H1 (cell line): ENCODE measurements at regions not wholly inside any gene's neighbourhood (a gene's known extent, or its start where the extent isn't known, plus 50 kb on each side); places are given as distances from the start of the nearest gene placed in this dataset.

ENCODE experiments used
- EZH2 ChIP-seq: fragments of 200-600 bp; sonication (generic); IDR thresholded peaks from 2 replicates; pipeline ENCODE4 v1.7.1; 2012; ENCODE audit warnings: low read depth, mild to moderate bottlenecking, moderate library complexity, low read length, inconsistent platforms; ENCODE audit not compliant: severe bottlenecking
- FOSL1 ChIP-seq: IDR thresholded peaks from 2 replicates; pipeline ENCODE4 v1.6.1; 2011; ENCODE audit warnings: mild to moderate bottlenecking, low read depth, low read length, moderate library complexity; ENCODE audit not compliant: insufficient read depth
- MAFK ChIP-seq: IDR thresholded peaks from 2 replicates; pipeline ENCODE4 v1.6.1; 2012; ENCODE audit warnings: low read depth, mild to moderate bottlenecking, improper control_type of control experiment, low read length
- POLR2A ChIP-seq, 2 experiments: IDR thresholded peaks; 1 replicate in 1 of 2; 2 replicates in 1 of 2; pipeline ENCODE4 v1.6.1; 2011; ENCODE audit warnings: low read depth in 2 of 2, low read length in 2 of 2, mild to moderate bottlenecking in 2 of 2; ENCODE audit errors: control extremely low read depth in 1 of 2
- SIN3A ChIP-seq, 2 experiments: IDR thresholded peaks in 1 of 2; conservative IDR thresholded peaks in 1 of 2; 2 replicates each; pipeline ENCODE4 v1.6.1; 2011 to 2012; ENCODE audit warnings: low read length in 2 of 2, improper control_type of control experiment in 1 of 2, low read depth in 1 of 2, mild to moderate bottlenecking in 1 of 2
- TF ChIP-seq, protein P1 (sequence below), 3 experiments: IDR thresholded peaks; 1 replicate in 2 of 3; 2 replicates in 1 of 3; pipeline versions ENCODE4 v1.5.1 to v1.6.1; 2011; ENCODE audit warnings: low read length in 3 of 3, mild to moderate bottlenecking in 3 of 3, inconsistent platforms in 2 of 3, low read depth in 1 of 3, moderate library complexity in 1 of 3; ENCODE audit not compliant: insufficient read depth in 1 of 3; ENCODE audit errors: control extremely low read depth in 1 of 3

DNA sequence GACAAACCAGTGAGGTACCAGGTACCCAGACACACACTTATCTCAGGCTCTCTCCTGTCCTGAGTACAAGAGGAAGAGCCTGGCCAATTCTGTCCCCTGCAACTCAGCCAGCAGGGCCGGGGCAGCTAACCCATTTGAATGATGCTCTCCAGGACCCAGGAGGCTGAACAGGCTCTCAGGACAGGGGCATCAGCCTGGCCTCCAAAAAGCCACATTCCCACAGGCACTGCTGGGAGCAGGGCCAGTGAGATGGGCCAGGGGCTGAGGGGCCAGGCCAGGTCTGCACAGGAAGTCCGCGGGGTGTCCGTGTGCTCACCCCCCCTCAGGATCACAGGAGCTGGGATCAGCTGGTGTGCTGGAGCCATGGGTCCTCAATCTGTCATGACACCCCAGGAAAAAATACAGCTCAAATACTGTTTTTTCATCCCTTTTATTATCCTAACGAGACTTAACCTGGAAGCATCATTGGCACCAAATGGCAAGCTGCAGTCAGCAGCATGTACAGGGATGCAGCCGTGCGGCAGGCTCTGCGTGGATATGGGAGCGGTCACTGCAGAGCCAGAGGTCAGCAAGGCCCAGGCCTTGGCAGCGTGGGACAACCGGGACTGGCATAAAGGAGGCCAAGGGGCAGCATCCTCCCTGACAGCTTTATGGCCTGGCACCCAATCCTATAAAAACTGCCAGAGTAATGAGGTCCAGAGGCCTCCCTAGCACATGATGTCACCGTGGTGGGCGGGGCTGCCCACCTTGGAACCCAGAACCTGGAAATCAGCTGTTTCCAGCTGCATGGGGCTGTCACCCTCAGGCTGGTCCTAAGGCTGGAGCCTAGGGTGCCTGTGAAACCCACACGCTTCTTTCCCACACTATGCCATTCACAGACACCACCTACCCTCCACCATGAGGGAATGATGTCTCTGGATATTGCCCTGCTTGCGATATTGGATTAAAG is 276.7 kb downstream of the C16orf95 start:
- TF ChIP-seq, protein P1, sequence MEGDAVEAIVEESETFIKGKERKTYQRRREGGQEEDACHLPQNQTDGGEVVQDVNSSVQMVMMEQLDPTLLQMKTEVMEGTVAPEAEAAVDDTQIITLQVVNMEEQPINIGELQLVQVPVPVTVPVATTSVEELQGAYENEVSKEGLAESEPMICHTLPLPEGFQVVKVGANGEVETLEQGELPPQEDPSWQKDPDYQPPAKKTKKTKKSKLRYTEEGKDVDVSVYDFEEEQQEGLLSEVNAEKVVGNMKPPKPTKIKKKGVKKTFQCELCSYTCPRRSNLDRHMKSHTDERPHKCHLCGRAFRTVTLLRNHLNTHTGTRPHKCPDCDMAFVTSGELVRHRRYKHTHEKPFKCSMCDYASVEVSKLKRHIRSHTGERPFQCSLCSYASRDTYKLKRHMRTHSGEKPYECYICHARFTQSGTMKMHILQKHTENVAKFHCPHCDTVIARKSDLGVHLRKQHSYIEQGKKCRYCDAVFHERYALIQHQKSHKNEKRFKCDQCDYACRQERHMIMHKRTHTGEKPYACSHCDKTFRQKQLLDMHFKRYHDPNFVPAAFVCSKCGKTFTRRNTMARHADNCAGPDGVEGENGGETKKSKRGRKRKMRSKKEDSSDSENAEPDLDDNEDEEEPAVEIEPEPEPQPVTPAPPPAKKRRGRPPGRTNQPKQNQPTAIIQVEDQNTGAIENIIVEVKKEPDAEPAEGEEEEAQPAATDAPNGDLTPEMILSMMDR (IDR thresholded peaks at IDR 0.05; ENCODE audit: control extremely low read depth in 1 of 3, insufficient read depth in 1 of 3, low read depth in 1 of 3, low read length in 3 of 3): no peak
- TF ChIP-seq SIN3A (conservative IDR thresholded peaks at IDR 0.05 in 1 of 2, IDR thresholded peaks at IDR 0.05 in 1 of 2; ENCODE audit: low read depth in 1 of 2, low read length in 2 of 2): no peak
- TF ChIP-seq MAFK: no peak
- no peak for TF ChIP-seq FOSL1
- TF ChIP-seq EZH2: no peak
- no peak for TF ChIP-seq POLR2A (IDR thresholded peaks at IDR 0.05; ENCODE audit: control extremely low read depth in 1 of 2, low read depth in 2 of 2, low read length in 2 of 2)
